GM13976 (cell line): ENCODE measurements at regions not wholly inside any gene's neighbourhood (a gene's known extent, or its start where the extent isn't known, plus 50 kb on each side); places are given as distances from the start of the nearest gene placed in this dataset.

Source experiments
- DNase-seq: peaks from one replicate; pipeline ENCODE4 v3.0.0; 2012; ENCODE audit warnings: low spot score
- CTCF ChIP-seq: IDR thresholded peaks from 2 replicates; pipeline ENCODE4 v1.5.1; 2012; ENCODE audit warnings: borderline replicate concordance, mild to moderate bottlenecking; ENCODE audit not compliant: insufficient read depth; ENCODE audit errors: extremely low read depth, missing control alignments, control extremely low read depth
- in situ Hi-C: fragments of 300-500 bp; cut with MboI; formaldehyde crosslinking; loops from one replicate; pipeline ENCODE4 v1.12.0; 2022; ENCODE audit warnings: low sequenced_read_pairs, mixed read lengths, inconsistent platforms; ENCODE audit not compliant: unreplicated experiment

GRCh38 chr2:125092276-125093009 is 1067.4 kb downstream of the CNTNAP5 start:
- in situ Hi-C loops, result no loop called here
- no peak for DNase-seq
- TF ChIP-seq CTCF, result no peak

- in situ Hi-C loops, result no loop called here
- no peak for TF ChIP-seq CTCF
- no peak for DNase-seq
These were observed 1070.7 kb downstream of the CNTNAP5 start for GRCh38 chr2:125095826-125096225.

- DNase-seq, result no peak
- in situ Hi-C loops, result no loop called here
- no peak for TF ChIP-seq CTCF
These were observed 1081.6 kb downstream of the CNTNAP5 start for GRCh38 chr2:125106710-125107109.

GRCh38 chr2:125107446-125107845 is 1082.4 kb downstream of the CNTNAP5 start:
- in situ Hi-C loops, result no loop called here
- DNase-seq, result no peak
- no peak for TF ChIP-seq CTCF

- in situ Hi-C loops, result no loop called here
- no peak for DNase-seq
- no peak for TF ChIP-seq CTCF
These were observed 1083.2 kb downstream of the CNTNAP5 start for GRCh38 chr2:125108251-125108650.

- TF ChIP-seq CTCF, result no peak
- no peak for DNase-seq
- in situ Hi-C loops, result no loop called here
These were observed 1100.8 kb downstream of the CNTNAP5 start for GRCh38 chr2:125125902-125126301.
